ENCODE measurements at regions not wholly inside any gene's neighbourhood (a gene's known extent, or its start where the extent isn't known, plus 50 kb on each side); places are given as distances from the start of the nearest gene placed in this dataset.

GRCh38 chr10:113337142-113337541, 215.7 kb upstream of the HABP2 start:
- no peak for TF ChIP-seq CTCF (conservative IDR thresholded peaks at IDR 0.05)
- no peak overlapping the region for H3K9ac ChIP-seq (ENCODE audit: extremely low read depth, low read length, poor library complexity, severe bottlenecking)
- Mint-ChIP-seq H3K36me3 (ENCODE audit: low read depth) (no peaks in the 10 kb centered on the region), H3K9me3 (peaks cover 8% of the 10 kb centered on the region), H3K4me3 (no peak overlapping the region), H3K27ac (no peak overlapping the region), H3K27me3 (ENCODE audit: insufficient read depth) (peaks cover 50% of the 10 kb centered on the region), H3K4me1 (no peaks in the 10 kb centered on the region)
- WGBS, 2 experiments (ENCODE audit: insufficient coverage in 1 of 2, insufficient read length in 1 of 2) = 86% methylated on average over 1 of the region's 1 CpG
- H3K9me3 ChIP-seq (ENCODE audit: control insufficient read depth, low read length) = peaks cover 13% of the 10 kb centered on the region
- peaks cover 44% of the 10 kb centered on the region for H3K27me3 ChIP-seq (ENCODE audit: control insufficient read depth, insufficient read depth, low read length, poor library complexity, severe bottlenecking)
- no peak overlapping the region for H3K4me3 ChIP-seq (ENCODE audit: low read length)
- H3K27ac ChIP-seq (ENCODE audit: low read depth, low read length) = no peak overlapping the region
- H3K4me1 ChIP-seq (ENCODE audit: control insufficient read depth, insufficient read depth, low read length) = no peaks in the 10 kb centered on the region
- no peak for DNase-seq
- no peaks in the 10 kb centered on the region for H3K36me3 ChIP-seq (ENCODE audit: control insufficient read depth, insufficient read depth, low read length)

GRCh38 chr10:113339121-113339520, 213.7 kb upstream of the HABP2 start:
- Mint-ChIP-seq H3K27ac (no peak overlapping the region), H3K36me3 (ENCODE audit: low read depth) (no peaks in the 10 kb centered on the region), H3K27me3 (ENCODE audit: insufficient read depth) (peaks cover 54% of the 10 kb centered on the region), H3K9me3 (peaks cover 5% of the 10 kb centered on the region), H3K4me3 (no peak overlapping the region), H3K4me1 (peaks cover 15% of the 10 kb centered on the region)
- Histone ChIP-seq H3K27ac (ENCODE audit: low read depth, low read length) (no peak overlapping the region), H3K4me1 (ENCODE audit: control insufficient read depth, insufficient read depth, low read length) (no peaks in the 10 kb centered on the region), H3K36me3 (ENCODE audit: control insufficient read depth, insufficient read depth, low read length) (no peaks in the 10 kb centered on the region), H3K27me3 (ENCODE audit: control insufficient read depth, insufficient read depth, low read length, poor library complexity, severe bottlenecking) (peaks cover 44% of the 10 kb centered on the region), H3K9ac (ENCODE audit: extremely low read depth, low read length, poor library complexity, severe bottlenecking) (no peak overlapping the region), H3K9me3 (ENCODE audit: control insufficient read depth, low read length) (peaks cover 13% of the 10 kb centered on the region), H3K4me3 (ENCODE audit: low read length) (no peak overlapping the region)
- TF ChIP-seq CTCF (conservative IDR thresholded peaks at IDR 0.05) = no peak
- no peak for DNase-seq
- 90 to 100% methylated on average over 5 of the region's 5 CpGs for WGBS, 2 experiments (ENCODE audit: insufficient coverage in 1 of 2, insufficient read length in 1 of 2)

DNA sequence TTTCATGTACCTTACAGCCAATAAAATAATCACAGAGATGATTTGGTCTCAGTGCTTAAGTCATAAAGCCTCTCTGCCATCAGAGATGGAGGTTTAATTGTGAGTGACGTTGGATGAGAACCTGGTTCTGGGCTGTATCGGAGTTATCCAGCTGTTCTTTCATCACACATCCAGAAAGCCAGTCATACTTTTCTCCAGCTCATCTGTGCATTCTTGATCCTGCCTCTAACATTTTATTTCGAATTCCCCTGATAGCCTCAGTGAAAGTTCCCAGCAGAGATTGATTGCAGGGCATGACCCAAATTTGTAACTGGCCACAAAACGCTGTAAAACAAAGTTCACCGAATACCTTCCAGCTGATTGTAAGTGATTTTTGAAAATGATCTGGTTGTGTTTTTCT, 212.6 kb upstream of the HABP2 start:
- H3K27me3 ChIP-seq (ENCODE audit: control insufficient read depth, insufficient read depth, low read length, poor library complexity, severe bottlenecking) = peaks cover 52% of the 10 kb centered on the region
- Mint-ChIP-seq H3K27me3 (ENCODE audit: insufficient read depth) (peaks cover 62% of the 10 kb centered on the region), H3K9me3 (no peaks in the 10 kb centered on the region), H3K4me3 (no peak overlapping the region), H3K36me3 (ENCODE audit: low read depth) (no peaks in the 10 kb centered on the region), H3K4me1 (peaks cover 16% of the 10 kb centered on the region), H3K27ac (no peak overlapping the region)
- 90 to 100% methylated on average over 3 to 5 of the region's 5 CpGs for WGBS, 2 experiments (ENCODE audit: insufficient coverage in 1 of 2, insufficient read length in 1 of 2)
- no peaks in the 10 kb centered on the region for H3K4me1 ChIP-seq (ENCODE audit: control insufficient read depth, insufficient read depth, low read length)
- peaks cover 13% of the 10 kb centered on the region for H3K9me3 ChIP-seq (ENCODE audit: control insufficient read depth, low read length)
- H3K4me3 ChIP-seq (ENCODE audit: low read length) = no peak overlapping the region
- H3K9ac ChIP-seq (ENCODE audit: extremely low read depth, low read length, poor library complexity, severe bottlenecking) = no peak overlapping the region
- H3K27ac ChIP-seq (ENCODE audit: low read depth, low read length) = no peak overlapping the region
- H3K36me3 ChIP-seq (ENCODE audit: control insufficient read depth, insufficient read depth, low read length) = no peaks in the 10 kb centered on the region
- no peak for DNase-seq
- no peak for TF ChIP-seq CTCF (conservative IDR thresholded peaks at IDR 0.05)
